GM21576 (cell line): ENCODE measurements at regions not wholly inside any gene's neighbourhood (a gene's known extent, or its start where the extent isn't known, plus 50 kb on each side); places are given as distances from the start of the nearest gene placed in this dataset.

ENCODE experiments used
- ATAC-seq: cut with Tn5 transposase; IDR thresholded peaks from one replicate; pipeline ENCODE4 v1.9.1; 2021; ENCODE audit warnings: mild to moderate bottlenecking, moderate library complexity; ENCODE audit not compliant: unreplicated experiment

- ATAC-seq, result no peak
Measured at GRCh38 chr7:21137640-21138039, 290.2 kb upstream of the SP4 start.

GRCh38 chr7:21140622-21141021, 287.3 kb upstream of the SP4 start:
- ATAC-seq, result no peak

GRCh38 chr7:21141476-21141875, 286.4 kb upstream of the SP4 start:
- ATAC-seq, result no peak

- no peak for ATAC-seq
Measured at GRCh38 chr7:21142081-21142480, 285.8 kb upstream of the SP4 start.

- ATAC-seq, result no peak
Measured at GRCh38 chr7:21146642-21147423, 281.1 kb upstream of the SP4 start.

GRCh38 chr7:21149809-21150208, 278.1 kb upstream of the SP4 start:
- no peak for ATAC-seq

GRCh38 chr7:21154614-21155013, 273.3 kb upstream of the SP4 start:
- ATAC-seq, result no peak

GRCh38 chr7:21159506-21159905, 268.4 kb upstream of the SP4 start:
- ATAC-seq, result no peak

- ATAC-seq, result no peak
Measured at GRCh38 chr7:21160401-21160800, 267.5 kb upstream of the SP4 start.

- ATAC-seq, result no peak
Measured at GRCh38 chr7:21167942-21168341, 259.9 kb upstream of the SP4 start.

- ATAC-seq, result no peak
Measured at GRCh38 chr7:21169667-21170580, 258.0 kb upstream of the SP4 start.

- no peak for ATAC-seq
Measured at GRCh38 chr7:21172800-21173199, 255.1 kb upstream of the SP4 start.

- no peak for ATAC-seq
Measured at GRCh38 chr7:21173436-21173835, 254.4 kb upstream of the SP4 start.

GRCh38 chr7:21175714-21176113, 252.2 kb upstream of the SP4 start:
- ATAC-seq, result no peak

GRCh38 chr7:21184942-21185652, 242.8 kb upstream of the SP4 start:
- no peak for ATAC-seq

- no peak for ATAC-seq
Measured at GRCh38 chr7:21185653-21186265, 242.1 kb upstream of the SP4 start.

- no peak for ATAC-seq
Measured at GRCh38 chr7:21191321-21192073, 236.4 kb upstream of the SP4 start.

- ATAC-seq, result no peak
Measured at GRCh38 chr7:21192657-21193056, 235.2 kb upstream of the SP4 start.

- no peak for ATAC-seq
Measured at GRCh38 chr7:21193895-21194294, 234.0 kb upstream of the SP4 start.

GRCh38 chr7:21194936-21195335, 232.9 kb upstream of the SP4 start:
- no peak for ATAC-seq
